Liver (tissue), 8 donors: ENCODE measurements at regions not wholly inside any gene's neighbourhood (a gene's known extent, or its start where the extent isn't known, plus 50 kb on each side); places are given as distances from the start of the nearest gene placed in this dataset.

Source experiments
- DNase-seq: peaks from one replicate; pipeline ENCODE4 v3.0.0-alpha.2; 2017; ENCODE audit warnings: low spot score
- H3K27ac ChIP-seq, 2 donors: one replicate each; pipeline ENCODE4 v1.7.0; 2013; ENCODE audit warnings: inconsistent platforms in 2 of 2, low read length in 2 of 2, control low read depth in 1 of 2, low read depth in 1 of 2, mild to moderate bottlenecking in 1 of 2
- H3K27me3 ChIP-seq, 4 donors: one replicate each; pipeline versions ENCODE4 v1.6.1 to v1.7.0; 2013; ENCODE audit warnings: low read length in 3 of 4, inconsistent platforms in 1 of 4, mild to moderate bottlenecking in 1 of 4, moderate library complexity in 1 of 4; ENCODE audit not compliant: control insufficient read depth in 4 of 4, insufficient read depth in 4 of 4
- H3K36me3 ChIP-seq, 4 donors: one replicate each; pipeline versions ENCODE4 v1.6.1 to v1.7.0; 2013; ENCODE audit warnings: low read length in 3 of 4, mild to moderate bottlenecking in 3 of 4, low read depth in 1 of 4, moderate library complexity in 1 of 4; ENCODE audit not compliant: control insufficient read depth in 4 of 4, insufficient read depth in 3 of 4
- H3K4me1 ChIP-seq, 4 donors: one replicate each; pipeline versions ENCODE4 v1.6.1 to v1.7.0; 2013; ENCODE audit warnings: low read length in 3 of 4, mild to moderate bottlenecking in 3 of 4, moderate library complexity in 1 of 4; ENCODE audit not compliant: control insufficient read depth in 4 of 4, insufficient read depth in 4 of 4
- H3K4me3 ChIP-seq, 3 donors: one replicate each; pipeline versions ENCODE4 v1.6.1 to v1.7.0; 2013; ENCODE audit warnings: low read length in 3 of 3, control low read depth in 1 of 3, low read depth in 1 of 3, mild to moderate bottlenecking in 1 of 3
- H3K9ac ChIP-seq, 2 donors: one replicate each; pipeline ENCODE4 v1.7.0; 2013; ENCODE audit warnings: low read length in 2 of 2, mild to moderate bottlenecking in 2 of 2, moderate library complexity in 2 of 2, control low read depth in 1 of 2, low read depth in 1 of 2
- H3K9me3 ChIP-seq, 4 donors: one replicate each; pipeline versions ENCODE4 v1.6.1 to v1.7.0; 2013; ENCODE audit warnings: low read length in 3 of 4; ENCODE audit not compliant: control insufficient read depth in 4 of 4
- ATF3 ChIP-seq: IDR thresholded peaks from 2 replicates; pipeline ENCODE4 v1.6.1; 2016; ENCODE audit warnings: antibody characterized with exemption
- CTCF ChIP-seq: fragments of 150-350 bp; IDR thresholded peaks from 2 replicates; pipeline ENCODE4 v1.5.1; 2017; ENCODE audit warnings: improper control_type of control experiment, low read depth, low read length; ENCODE audit not compliant: missing input control
- EGR1 ChIP-seq, 2 donors: IDR thresholded peaks; 2 replicates each; pipeline ENCODE4 v1.6.1; 2016 to 2018; ENCODE audit warnings: antibody characterized with exemption in 2 of 2, low read depth in 2 of 2
- FOXA2 ChIP-seq: IDR thresholded peaks from 2 replicates; pipeline ENCODE4 v1.6.1; 2016; ENCODE audit warnings: antibody characterized with exemption
- JUND ChIP-seq, 2 donors: IDR thresholded peaks; 2 replicates each; pipeline ENCODE4 v1.6.1; 2016; ENCODE audit warnings: antibody characterized with exemption in 2 of 2
- NR2F2 ChIP-seq: IDR thresholded peaks from 2 replicates; pipeline ENCODE4 v1.6.1; 2016; ENCODE audit warnings: antibody characterized with exemption
- SP1 ChIP-seq: IDR thresholded peaks from 2 replicates; pipeline ENCODE4 v1.6.1; 2018; ENCODE audit warnings: antibody characterized with exemption, mild to moderate bottlenecking
- YY1 ChIP-seq: IDR thresholded peaks from 2 replicates; pipeline ENCODE4 v1.6.1; 2016; ENCODE audit warnings: antibody characterized with exemption, mild to moderate bottlenecking
- WGBS: extraction: QIAGEN DNeasy Blood & Tissue Kit; methylation state at CpG from one replicate; pipeline ENCODE4 v1.1.7; 2013; 5-methylcytosine and 5-hydroxymethylcytosine counted together
- donor health status: healthy.
- donor health status: healthy.
- donor health status: healthy.
- donor health status: healthy.
- donor health status: healthy.

GRCh38 chr1:147852706-147853225 lies 49.8 kb upstream of the GJA8 start:
- no peak overlapping the region for H3K27ac ChIP-seq
- no peaks in the 10 kb centered on the region for H3K4me1 ChIP-seq
- H3K4me3 ChIP-seq: no peak overlapping the region
- DNase-seq: no peak
- H3K36me3 ChIP-seq: no peaks in the 10 kb centered on the region
- 95% methylated on average over 1 of the region's 1 CpG for WGBS
- H3K9me3 ChIP-seq: no peaks in the 10 kb centered on the region
- no peaks in the 10 kb centered on the region for H3K27me3 ChIP-seq
- H3K9ac ChIP-seq: no peak overlapping the region
- TF ChIP-seq YY1: no peak
- TF ChIP-seq FOXA2: no peak
- TF ChIP-seq NR2F2: no peak
- TF ChIP-seq SP1: no peak
- no peak for TF ChIP-seq EGR1 (IDR thresholded peaks at IDR 0.05; ENCODE audit: low read depth in 2 of 2)
- no peak for TF ChIP-seq JUND (IDR thresholded peaks at IDR 0.05)
- TF ChIP-seq ATF3: no peak
- TF ChIP-seq CTCF: no peak
